Left colon (tissue), 2 donors: ENCODE measurements at regions not wholly inside any gene's neighbourhood (a gene's known extent, or its start where the extent isn't known, plus 50 kb on each side); places are given as distances from the start of the nearest gene placed in this dataset.

ENCODE experiments used
- ATAC-seq: fragments of 200-7000 bp; cut with Tn5 transposase; one replicate; pipeline ENCODE4 v1.9.1; 2020; ENCODE audit warnings: mild to moderate bottlenecking, moderate library complexity
- DNase-seq, 2 donors: peaks; one replicate each; pipeline ENCODE4 v3.0.0-alpha.2; 2020
- intact Hi-C, 2 donors: fragments of 100-400 bp; cut with DNase I in 1 of 2; cut with micrococcal nuclease in 1 of 2; formaldehyde crosslinking; loops; one replicate each; pipeline versions ENCODE4 v1.11.2 to v1.14.0; 2022; cut with DNase I, micrococcal nuclease
- donor health status: DM: no; HTN: no; CAD: no.
- donor health status: DM: yes; HTN: yes; CAD: no.

- ATAC-seq (no peak), DNase-seq (no peak)
- intact Hi-C loops = no loop called here
Observed at GRCh38 chr10:120251821-120252442, 205.1 kb upstream of the PLPP4 start.

GRCh38 chr10:120253131-120253530 lies 203.9 kb upstream of the PLPP4 start:
- intact Hi-C loops = no loop called here
- ATAC-seq (no peak), DNase-seq (no peak)

- intact Hi-C loops = no loop called here
- DNase-seq (no peak), ATAC-seq (no peak)
Observed at GRCh38 chr10:120260456-120260855, 196.6 kb upstream of the PLPP4 start.

GRCh38 chr10:120262857-120263547 lies 194.0 kb upstream of the PLPP4 start:
- ATAC-seq = no peak
- DNase-seq = no peak
- intact Hi-C loops = no loop called here

- intact Hi-C loops = no loop called here
- DNase-seq = no peak
- ATAC-seq = no peak
Observed at GRCh38 chr10:120266022-120266421, 191.0 kb upstream of the PLPP4 start.

- DNase-seq = no peak
- intact Hi-C loops = no loop called here
- ATAC-seq = no peak
Observed at GRCh38 chr10:120270906-120271305, 186.1 kb upstream of the PLPP4 start.

- intact Hi-C loops = no loop called here
- ATAC-seq (no peak), DNase-seq (no peak)
Observed at GRCh38 chr10:120271696-120272095, 185.3 kb upstream of the PLPP4 start.

GRCh38 chr10:120272350-120272749 lies 184.7 kb upstream of the PLPP4 start:
- ATAC-seq = no peak
- DNase-seq = no peak

GRCh38 chr10:120278069-120278468 lies 179.0 kb upstream of the PLPP4 start:
- DNase-seq (no peak), ATAC-seq (no peak)
- intact Hi-C loops = no loop called here

More at GRCh38 chr10:120272350-120272749, 184.7 kb upstream of the PLPP4 start:
- intact Hi-C loops = no loop called here

GRCh38 chr10:120279196-120279595 lies 177.8 kb upstream of the PLPP4 start:
- intact Hi-C loops = no loop called here
- DNase-seq (no peak), ATAC-seq (no peak)

- intact Hi-C loops = no loop called here
- DNase-seq (no peak), ATAC-seq (no peak)
Observed at GRCh38 chr10:120282421-120282820, 174.6 kb upstream of the PLPP4 start.

GRCh38 chr10:120282846-120283492 lies 174.1 kb upstream of the PLPP4 start:
- DNase-seq (no peak), ATAC-seq (no peak)
- intact Hi-C loops = no loop called here

- intact Hi-C loops = no loop called here
- DNase-seq = no peak
- no peak for ATAC-seq
Observed at GRCh38 chr10:120285408-120285807, 171.6 kb upstream of the PLPP4 start.

GRCh38 chr10:120286280-120286679 lies 170.7 kb upstream of the PLPP4 start:
- DNase-seq (no peak), ATAC-seq (no peak)
- intact Hi-C loops = no loop called here

GRCh38 chr10:120300513-120300912 lies 156.5 kb upstream of the PLPP4 start:
- ATAC-seq (no peak), DNase-seq (no peak)
- intact Hi-C loops = no loop called here

- intact Hi-C loops = no loop called here
- DNase-seq = no peak
- ATAC-seq = no peak
Observed at GRCh38 chr10:120308589-120308988, 148.4 kb upstream of the PLPP4 start.

GRCh38 chr10:120313715-120314114 lies 143.3 kb upstream of the PLPP4 start:
- no peak for DNase-seq
- no peak for ATAC-seq
- intact Hi-C loops = no loop called here

- ATAC-seq = no peak
- intact Hi-C loops = no loop called here
- DNase-seq = no peak
Observed at GRCh38 chr10:120314442-120314841, 142.6 kb upstream of the PLPP4 start.

GRCh38 chr10:120318862-120319261 lies 138.2 kb upstream of the PLPP4 start:
- intact Hi-C loops = no loop called here
- no peak for ATAC-seq
- no peak for DNase-seq

- ATAC-seq (no peak), DNase-seq (no peak)
- intact Hi-C loops = no loop called here
Observed at GRCh38 chr10:120327675-120328074, 129.4 kb upstream of the PLPP4 start.
